ENCODE measurements at regions not wholly inside any gene's neighbourhood (a gene's known extent, or its start where the extent isn't known, plus 50 kb on each side); places are given as distances from the start of the nearest gene placed in this dataset.

- TF ChIP-seq ZC3H10 (CRISPR knock-in tag; IDR thresholded peaks at IDR 0.05) (no peak), ISL1 (CRISPR knock-in tag; IDR thresholded peaks at IDR 0.05) (no peak), ZFP3 (CRISPR knock-in tag; IDR thresholded peaks at IDR 0.05) (no peak), OSR1 (CRISPR knock-in tag; IDR thresholded peaks at IDR 0.05) (no peak), CSRNP3 (CRISPR knock-in tag; IDR thresholded peaks at IDR 0.05) (no peak), BACH2 (CRISPR knock-in tag; IDR thresholded peaks at IDR 0.05; ENCODE audit: borderline replicate concordance) (no peak), TOX (CRISPR knock-in tag; IDR thresholded peaks at IDR 0.05; ENCODE audit: borderline replicate concordance) (no peak), PPARA (CRISPR knock-in tag; IDR thresholded peaks at IDR 0.05; ENCODE audit: borderline replicate concordance) (no peak), ARNTL (CRISPR knock-in tag; IDR thresholded peaks at IDR 0.05; ENCODE audit: borderline replicate concordance, low read depth) (no peak), ZNF565 (CRISPR knock-in tag; conservative IDR thresholded peaks at IDR 0.05; ENCODE audit: low read depth) (no peak), SNAI2 (CRISPR knock-in tag; IDR thresholded peaks at IDR 0.05) (no peak), ZNF70 (CRISPR knock-in tag; IDR thresholded peaks at IDR 0.05) (no peak), CREB5 (CRISPR knock-in tag; IDR thresholded peaks at IDR 0.05; ENCODE audit: low read depth) (no peak)
Observed at GRCh38 chr16:88328313-88328980, 54.3 kb upstream of the ZNF469 start (continued).

GRCh38 chr16:88329726-88330700 is 52.7 kb upstream of the ZNF469 start:
- TF ChIP-seq CREB5 (CRISPR knock-in tag; IDR thresholded peaks at IDR 0.05; ENCODE audit: low read depth) (no peak), PATZ1 (CRISPR knock-in tag; IDR thresholded peaks at IDR 0.05; ENCODE audit: borderline replicate concordance) (no peak)
- ATAC-seq, result no peak

- TF ChIP-seq GLIS3 (CRISPR knock-in tag; IDR thresholded peaks at IDR 0.05) (no peak), ZNF8 (CRISPR knock-in tag; IDR thresholded peaks at IDR 0.05) (no peak), POU6F1 (CRISPR knock-in tag; IDR thresholded peaks at IDR 0.05; ENCODE audit: borderline replicate concordance, low read depth) (no peak), CREB5 (CRISPR knock-in tag; IDR thresholded peaks at IDR 0.05; ENCODE audit: low read depth) (no peak), CSDC2 (CRISPR knock-in tag; IDR thresholded peaks at IDR 0.05) (no peak), ARNTL (CRISPR knock-in tag; IDR thresholded peaks at IDR 0.05; ENCODE audit: borderline replicate concordance, low read depth) (no peak), ESRRG (CRISPR knock-in tag; IDR thresholded peaks at IDR 0.05) (no peak), ZNF565 (CRISPR knock-in tag; conservative IDR thresholded peaks at IDR 0.05; ENCODE audit: low read depth) (no peak), PPARA (CRISPR knock-in tag; IDR thresholded peaks at IDR 0.05; ENCODE audit: borderline replicate concordance) (no peak)
- no peak for ATAC-seq
Observed at GRCh38 chr16:88330971-88331890, 51.5 kb upstream of the ZNF469 start.
